Stimulated activated CD4-positive, alpha-beta T cell treated with anti-CD3 and anti-CD28 coated beads, Interleukin-4, amount 100 ng/mL, for 24 hours (primary cell): ENCODE measurements at regions not wholly inside any gene's neighbourhood (a gene's known extent, or its start where the extent isn't known, plus 50 kb on each side); places are given as distances from the start of the nearest gene placed in this dataset.

ENCODE experiments used
- DNase-seq: peaks from one replicate; pipeline ENCODE4 v3.0.0-alpha.2; 2020

GRCh38 chr12:34386016-34386415 lies 363.7 kb downstream of the ALG10 start:
- no peak for DNase-seq

DNA sequence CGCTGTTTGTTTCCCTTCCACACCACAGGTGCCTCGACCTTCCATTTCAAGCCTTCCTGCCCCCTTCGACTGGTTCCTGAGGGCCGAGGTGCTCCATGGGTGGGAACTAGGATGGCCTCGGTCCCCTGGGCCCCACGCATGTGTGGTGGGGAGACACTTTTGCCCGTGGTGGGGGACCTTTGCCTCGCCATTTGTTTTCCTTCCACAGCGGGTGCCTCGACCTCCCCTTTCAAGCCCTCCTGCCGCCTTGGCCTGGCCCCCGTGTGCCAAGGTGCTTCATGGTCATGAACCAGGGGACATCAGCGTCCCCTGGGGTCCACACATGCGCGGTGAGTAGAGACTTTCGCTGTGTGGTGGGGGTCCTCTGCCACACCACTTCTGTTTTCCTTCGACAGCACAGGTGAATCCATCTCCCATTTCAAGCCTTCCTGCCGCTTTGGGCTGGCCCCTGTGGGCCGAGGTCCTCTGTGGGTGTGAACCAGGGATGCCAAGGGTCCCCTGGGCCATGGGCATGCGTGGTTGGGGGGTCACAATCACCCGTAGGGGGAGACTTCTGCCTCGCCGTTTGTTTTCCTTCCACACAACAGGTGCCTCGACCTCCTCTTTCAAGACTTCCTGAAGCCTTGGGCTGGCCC lies 364.4 kb downstream of the ALG10 start:
- no peak for DNase-seq

- DNase-seq, result no peak
These were observed 365.7 kb downstream of the ALG10 start for GRCh38 chr12:34387711-34388635.

- no peak for DNase-seq
These were observed 366.5 kb downstream of the ALG10 start for GRCh38 chr12:34388636-34389377.

GRCh38 chr12:34389378-34390170 lies 367.3 kb downstream of the ALG10 start:
- DNase-seq, result no peak

GRCh38 chr12:34390171-34390841 lies 368.0 kb downstream of the ALG10 start:
- DNase-seq, result no peak

- DNase-seq, result no peak
These were observed 368.8 kb downstream of the ALG10 start for GRCh38 chr12:34390846-34391700.

- DNase-seq, result no peak
These were observed 369.7 kb downstream of the ALG10 start for GRCh38 chr12:34391771-34392581.

DNA sequence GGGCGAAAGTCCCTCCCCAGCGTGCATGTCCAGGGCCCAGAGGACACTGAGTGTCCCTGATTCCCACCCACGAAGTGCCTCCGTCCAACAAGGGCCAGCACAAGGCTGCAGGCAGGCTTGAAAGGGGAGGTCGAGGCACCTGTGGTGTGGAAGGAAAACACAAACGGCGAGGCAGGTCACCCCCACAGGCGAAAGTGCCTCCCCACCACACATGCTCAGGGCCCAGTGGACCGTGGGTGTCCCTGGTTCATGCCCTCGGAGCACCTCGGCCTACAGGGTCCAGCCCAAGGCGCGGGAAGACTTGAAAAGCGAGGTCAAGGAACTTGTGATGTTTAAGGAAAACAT lies 370.4 kb downstream of the ALG10 start:
- no peak for DNase-seq

DNA sequence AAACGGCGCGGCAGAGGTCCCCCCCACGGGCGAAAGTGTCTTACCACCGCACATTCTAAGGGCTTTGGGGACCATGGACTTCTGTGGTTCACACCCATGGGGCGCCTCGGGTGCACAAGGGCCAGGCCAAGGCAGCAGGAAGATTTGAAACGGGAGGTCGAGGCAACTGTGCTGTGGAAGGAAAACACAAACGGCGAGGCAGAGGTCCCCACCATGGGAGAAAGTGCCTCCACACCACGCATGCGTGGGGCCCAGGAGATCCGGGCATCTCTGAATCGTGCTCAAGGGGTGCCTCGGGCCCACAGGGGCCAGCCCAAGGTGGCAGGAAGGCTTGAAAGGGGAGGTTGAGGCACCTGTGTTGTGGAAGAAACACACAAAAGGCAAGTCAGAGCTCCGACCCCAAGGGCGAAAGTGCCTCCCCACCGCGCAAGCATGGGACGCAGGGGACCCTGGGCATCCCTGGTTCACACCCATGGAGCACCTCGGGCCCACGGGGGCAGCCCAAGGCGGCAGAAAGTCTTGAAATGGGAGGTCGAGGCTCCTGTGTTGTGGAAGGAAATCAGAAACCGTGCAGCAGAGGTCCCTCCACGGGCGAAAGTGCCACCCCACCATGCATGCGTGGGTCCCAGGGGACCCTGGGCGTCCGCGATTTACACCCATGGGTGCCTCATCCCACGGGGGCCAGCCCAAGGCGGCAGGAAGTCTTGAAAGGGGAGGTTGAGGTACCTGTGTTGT lies 371.0 kb downstream of the ALG10 start:
- DNase-seq, result no peak

- DNase-seq, result no peak
These were observed 371.5 kb downstream of the ALG10 start for GRCh38 chr12:34393821-34394150.

GRCh38 chr12:34394211-34395055 lies 372.1 kb downstream of the ALG10 start:
- no peak for DNase-seq

DNA sequence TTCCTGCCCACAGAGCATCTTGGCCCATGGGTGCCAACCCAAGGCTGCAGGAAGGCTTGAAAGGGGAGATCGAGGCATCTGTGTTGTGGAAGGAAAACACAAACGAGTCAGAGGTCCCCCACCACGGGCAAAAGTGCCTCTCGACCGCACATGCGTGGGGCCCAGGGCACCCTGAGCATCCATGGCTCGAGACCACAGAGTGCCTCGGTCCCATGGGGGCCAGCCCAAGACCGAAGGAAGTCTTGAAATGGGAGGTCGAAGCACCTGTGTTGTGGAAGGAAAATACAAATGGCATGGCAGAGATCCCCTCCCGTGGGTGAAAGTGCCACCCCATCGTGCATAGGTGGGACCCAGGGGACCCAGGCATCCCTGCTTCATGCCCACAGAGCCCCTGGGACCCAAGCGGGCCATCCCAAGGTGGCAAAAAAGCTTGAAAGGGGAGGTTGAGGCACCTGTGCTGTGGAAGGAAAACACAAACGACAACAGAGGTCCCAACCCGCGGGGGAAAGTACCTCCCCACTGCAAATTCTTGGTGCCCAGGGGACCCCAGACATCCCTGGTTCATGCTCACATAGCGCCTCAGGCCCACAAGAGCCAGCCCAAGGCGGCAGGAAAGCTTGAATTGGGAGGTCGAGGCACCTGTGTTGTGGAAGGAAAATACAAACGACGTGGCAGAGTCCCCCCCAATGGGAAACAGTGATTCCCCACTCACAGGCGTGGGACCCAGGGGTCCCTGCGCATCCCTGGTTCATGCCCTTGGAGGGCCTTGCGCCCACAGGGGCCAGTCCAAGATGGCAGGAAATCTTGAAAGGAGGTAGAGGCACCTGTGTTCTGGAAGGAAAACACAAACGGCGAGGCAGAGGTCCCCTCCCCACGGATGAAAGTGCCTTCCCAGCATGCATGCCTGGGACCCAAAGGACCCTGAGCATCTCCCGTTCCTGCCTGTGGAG lies 373.0 kb downstream of the ALG10 start:
- DNase-seq, result peak; percentile 2

- DNase-seq, result peak; percentile 2
These were observed 373.9 kb downstream of the ALG10 start for GRCh38 chr12:34396006-34396860.

GRCh38 chr12:34396861-34397590 lies 374.7 kb downstream of the ALG10 start:
- no peak for DNase-seq
